Fibroblast of lung (primary cell): ENCODE measurements at regions not wholly inside any gene's neighbourhood (a gene's known extent, or its start where the extent isn't known, plus 50 kb on each side); places are given as distances from the start of the nearest gene placed in this dataset.
A peak's percentile ranks its signal among the peaks of the same experiment; 100 is the strongest.

Experiments
- DNase-seq, 2 donors: peaks; one replicate each; pipeline versions ENCODE4 v3.0.0 to v3.0.0-alpha.2; 2010; ENCODE audit warnings: low read depth in 2 of 2
- H2AFZ ChIP-seq: 2 replicates; pipeline ENCODE4 v1.5.1; 2012; ENCODE audit warnings: low read length, control low read depth, inconsistent platforms
- H3K27ac ChIP-seq: 2 replicates; pipeline ENCODE4 v1.5.1; 2011; ENCODE audit warnings: low read length, control low read depth; ENCODE audit not compliant: insufficient read depth
- H3K27me3 ChIP-seq: 2 replicates; pipeline ENCODE4 v1.5.1; 2011; ENCODE audit warnings: mild to moderate bottlenecking, low read length; ENCODE audit not compliant: control insufficient read depth, insufficient read depth
- H3K36me3 ChIP-seq: 2 replicates; pipeline ENCODE4 v1.5.1; 2011; ENCODE audit warnings: low read length; ENCODE audit not compliant: control insufficient read depth, insufficient read depth
- H3K4me1 ChIP-seq: 2 replicates; pipeline ENCODE4 v1.5.1; 2011; ENCODE audit warnings: low read length; ENCODE audit not compliant: control insufficient read depth, insufficient read depth; ENCODE audit errors: extremely low read depth
- H3K4me2 ChIP-seq: 2 replicates; pipeline ENCODE4 v1.5.1; 2011; ENCODE audit warnings: low read length, control low read depth; ENCODE audit not compliant: insufficient read depth; ENCODE audit errors: extremely low read depth
- H3K4me3 ChIP-seq, 4 experiments: fragments of 200-600 bp in 1 of 4; sonication (generic) in 1 of 4; replicated peaks in 1 of 4; 2 replicates each; pipeline ENCODE4 v1.5.1; 2011 to 2016; ENCODE audit warnings: low read length in 4 of 4, low read depth in 3 of 4, mild to moderate bottlenecking in 3 of 4, control low read depth in 2 of 4, inconsistent platforms in 1 of 4, mixed read lengths in 1 of 4; ENCODE audit not compliant: insufficient read depth in 1 of 4; ENCODE audit errors: control extremely low read depth in 1 of 4
- H3K79me2 ChIP-seq: 2 replicates; pipeline ENCODE4 v1.5.1; 2012; ENCODE audit warnings: mild to moderate bottlenecking, low read length, inconsistent platforms; ENCODE audit not compliant: control insufficient read depth, insufficient read depth
- H3K9ac ChIP-seq: 2 replicates; pipeline ENCODE4 v1.5.1; 2011; ENCODE audit warnings: mild to moderate bottlenecking, low read length, control low read depth; ENCODE audit not compliant: insufficient read depth
- H3K9me3 ChIP-seq: 2 replicates; pipeline ENCODE4 v1.5.1; 2012; ENCODE audit warnings: low read depth, low read length; ENCODE audit not compliant: control insufficient read depth, insufficient read depth
- H4K20me1 ChIP-seq: 2 replicates; pipeline ENCODE4 v1.5.1; 2011; ENCODE audit warnings: low read length; ENCODE audit not compliant: control insufficient read depth, insufficient read depth; ENCODE audit errors: extremely low read depth
- CTCF ChIP-seq, 2 donors: IDR thresholded peaks in 1 of 2; conservative IDR thresholded peaks in 1 of 2; 1 replicate in 1 of 2; 2 replicates in 1 of 2; pipeline ENCODE4 v1.5.1; 2011 to 2012; ENCODE audit warnings: low read length in 2 of 2, control low read depth in 1 of 2, inconsistent platforms in 1 of 2, low read depth in 1 of 2, mild to moderate bottlenecking in 1 of 2
- EZH2 ChIP-seq: IDR thresholded peaks from 2 replicates; pipeline ENCODE4 v1.5.1; 2012; ENCODE audit warnings: low read length, control low read depth, mild to moderate bottlenecking; ENCODE audit errors: missing control alignments

DNA sequence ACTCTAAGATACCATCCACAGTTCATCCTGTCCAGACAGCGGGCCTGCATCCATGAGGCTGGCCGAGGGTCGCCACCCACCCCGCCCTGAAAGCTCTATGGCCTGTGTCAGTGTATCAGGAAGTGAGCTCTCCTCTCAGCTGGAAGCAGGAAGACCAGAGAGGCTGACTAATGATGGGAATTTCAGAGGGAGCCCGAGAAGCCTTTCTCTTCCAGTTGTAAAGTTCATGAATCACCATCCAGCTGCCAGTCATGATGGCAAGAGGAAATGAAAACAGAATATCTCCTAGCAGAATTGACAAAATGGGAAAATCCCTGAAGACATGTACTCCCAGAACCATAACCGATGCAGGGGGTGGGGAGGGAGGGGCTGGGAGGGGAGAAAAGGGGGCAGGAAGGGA, 109.6 kb upstream of the RPS6KA2 start:
- Histone ChIP-seq H3K9me3 (no peaks in the 10 kb centered on the region), H3K36me3 (no peaks in the 10 kb centered on the region), H3K4me2 (no peak overlapping the region), H3K27ac (no peak overlapping the region), H2AFZ (no peak overlapping the region), H3K79me2 (no peaks in the 10 kb centered on the region), H3K4me1 (no peaks in the 10 kb centered on the region), H3K4me3 (no peak overlapping the region), H4K20me1 (no peaks in the 10 kb centered on the region), H3K9ac (no peak overlapping the region), H3K27me3 (no peaks in the 10 kb centered on the region)
- peak; percentile 21 to 82 for DNase-seq
- no peak for TF ChIP-seq EZH2

DNA sequence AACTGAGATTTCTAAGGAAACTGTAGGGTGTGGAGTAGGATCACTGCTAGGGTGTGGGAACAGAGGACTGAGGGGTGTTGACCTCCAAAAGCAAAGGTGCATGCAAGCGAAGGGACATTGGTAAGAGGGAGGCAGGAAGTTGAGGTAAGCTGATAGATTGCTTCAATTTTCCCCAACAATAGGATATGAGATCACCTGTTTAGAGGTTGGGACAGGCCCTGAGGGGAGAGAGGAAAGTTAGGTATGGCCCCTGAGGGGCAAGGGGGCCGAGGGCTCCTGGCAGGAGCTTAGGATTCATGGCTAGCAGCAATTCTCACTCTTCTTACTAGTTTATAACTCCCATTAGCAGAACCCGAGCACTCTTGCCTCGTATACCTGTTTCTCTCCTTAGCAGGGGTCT, 106.8 kb upstream of the RPS6KA2 start:
- H3K27me3 ChIP-seq: no peaks in the 10 kb centered on the region
- H3K4me2 ChIP-seq: no peak overlapping the region
- H3K27ac ChIP-seq: no peak overlapping the region
- H3K79me2 ChIP-seq: no peaks in the 10 kb centered on the region
- no peaks in the 10 kb centered on the region for H3K9me3 ChIP-seq
- DNase-seq: no peak
- no peaks in the 10 kb centered on the region for H3K36me3 ChIP-seq
- TF ChIP-seq EZH2 (no peak), CTCF (conservative IDR thresholded peaks at IDR 0.05 in 1 of 2, IDR thresholded peaks at IDR 0.05 in 1 of 2; ENCODE audit: low read depth in 1 of 2, low read length in 2 of 2) (no peak)
- no peaks in the 10 kb centered on the region for H4K20me1 ChIP-seq
- no peak overlapping the region for H3K4me3 ChIP-seq
- no peaks in the 10 kb centered on the region for H3K4me1 ChIP-seq
- H3K9ac ChIP-seq: no peak overlapping the region
- no peak overlapping the region for H2AFZ ChIP-seq

DNA sequence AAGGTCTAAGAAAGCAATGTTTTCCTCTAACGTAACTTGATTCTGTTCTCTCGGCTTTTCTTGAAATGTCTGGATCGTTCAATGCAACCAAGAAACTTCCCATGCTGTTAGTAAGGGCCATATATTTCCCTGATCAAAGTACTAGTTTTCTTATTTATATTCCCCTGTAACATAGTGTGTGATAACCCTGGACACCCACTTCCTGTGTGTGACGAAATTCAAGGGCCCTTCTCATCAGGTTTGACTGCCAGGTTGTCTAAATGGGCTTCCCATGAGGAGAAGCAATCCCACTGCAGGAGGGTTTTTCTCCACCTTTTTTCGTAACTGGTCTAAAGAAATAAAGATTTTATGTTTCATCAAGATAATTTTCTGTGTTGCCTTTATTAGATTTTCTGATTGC, 102.6 kb upstream of the RPS6KA2 start:
- no peak overlapping the region for H3K27ac ChIP-seq
- H3K27me3 ChIP-seq: no peaks in the 10 kb centered on the region
- H3K9me3 ChIP-seq: no peaks in the 10 kb centered on the region
- H3K36me3 ChIP-seq: no peaks in the 10 kb centered on the region
- no peak overlapping the region for H3K4me2 ChIP-seq
- DNase-seq: no peak
- no peaks in the 10 kb centered on the region for H4K20me1 ChIP-seq
- no peak overlapping the region for H3K9ac ChIP-seq
- no peaks in the 10 kb centered on the region for H3K79me2 ChIP-seq
- H3K4me1 ChIP-seq: no peaks in the 10 kb centered on the region
- TF ChIP-seq EZH2: no peak
- TF ChIP-seq CTCF (conservative IDR thresholded peaks at IDR 0.05 in 1 of 2, IDR thresholded peaks at IDR 0.05 in 1 of 2; ENCODE audit: low read depth in 1 of 2, low read length in 2 of 2): no peak
- no peak overlapping the region for H2AFZ ChIP-seq
- no peak overlapping the region for H3K4me3 ChIP-seq
